ENCODE measurements at regions not wholly inside any gene's neighbourhood (a gene's known extent, or its start where the extent isn't known, plus 50 kb on each side); places are given as distances from the start of the nearest gene placed in this dataset.

GRCh38 chr2:105538840-105539239 is 140.0 kb upstream of the FHL2 start:
- Histone ChIP-seq H3K27ac (ENCODE audit: low read depth, low read length) (no peak overlapping the region), H3K36me3 (ENCODE audit: control insufficient read depth in 1 of 2, insufficient read depth in 2 of 2, low read length in 2 of 2) (no peaks in the 10 kb centered on the region), H3K4me2 (ENCODE audit: low read length) (no peak overlapping the region), H3K4me1 (ENCODE audit: control insufficient read depth in 1 of 2, insufficient read depth in 2 of 2, low read length in 2 of 2) (peaks cover 0 to 8% of the 10 kb centered on the region in 2 experiments; a peak in 1 of 4 replicates), H3K27me3 (ENCODE audit: insufficient read depth, low read length) (peaks cover 10% of the 10 kb centered on the region; the same call in 1 of the 2 replicates), H3K79me2 (ENCODE audit: insufficient read depth, low read length) (no peaks in the 10 kb centered on the region), H3K9me2 (ENCODE audit: insufficient read depth) (no peaks in the 10 kb centered on the region), H2AFZ (ENCODE audit: low read depth, low read length, poor library complexity, severe bottlenecking) (no peak overlapping the region), H3K9ac (ENCODE audit: low read length) (no peak overlapping the region), H3K4me3 (replicated peaks in 1 of 2; ENCODE audit: low read depth in 1 of 2, low read length in 2 of 2) (no peak overlapping the region), H4K20me1 (ENCODE audit: insufficient read depth) (no peaks in the 10 kb centered on the region), H3K9me3 (ENCODE audit: control insufficient read depth in 1 of 2, insufficient read depth in 1 of 2, low read depth in 1 of 2, low read length in 2 of 2) (no peaks in the 10 kb centered on the region)
- CTCF ChIA-PET: no interaction called here
- RAD21 ChIA-PET (ENCODE audit: low non-redundant PET in 1 of 2, low total read pairs in 2 of 2, uncharacterized antibody in 2 of 2, unreplicated experiment in 2 of 2): interaction anchor here in 1 of 2 experiments (0.8 kb wide), 1 partner anchor 15 kb away, joined by 3 read pairs; no protein-coding TSS in a partner anchor
- BruUV-seq (replicated peaks): no TSS peak
- ATAC-seq (no peak), DNase-seq (ENCODE audit: low read depth, low spot score) (no peak)
- POLR2A ChIA-PET: no interaction called here
- no peak for TF ChIP-seq CBX3 (IDR thresholded peaks at IDR 0.05; ENCODE audit: low read depth)
- no peak for TF ChIP-seq YY1 (IDR thresholded peaks at IDR 0.05; ENCODE audit: extremely low read depth, insufficient replicate concordance, low read depth, low read length)
- TF ChIP-seq, protein P1, sequence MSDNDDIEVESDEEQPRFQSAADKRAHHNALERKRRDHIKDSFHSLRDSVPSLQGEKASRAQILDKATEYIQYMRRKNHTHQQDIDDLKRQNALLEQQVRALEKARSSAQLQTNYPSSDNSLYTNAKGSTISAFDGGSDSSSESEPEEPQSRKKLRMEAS (IDR thresholded peaks at IDR 0.05): no peak
- TF ChIP-seq ATF3 (IDR thresholded peaks at IDR 0.05): no peak
- TF ChIP-seq ZNF274 (IDR thresholded peaks at IDR 0.05; ENCODE audit: low read depth, low read length): no peak
- no peak for TF ChIP-seq FOSL1 (IDR thresholded peaks at IDR 0.05; ENCODE audit: low read depth)
- TF ChIP-seq ZFX (IDR thresholded peaks at IDR 0.05): no peak
- TF ChIP-seq ELF1 (IDR thresholded peaks at IDR 0.05; ENCODE audit: borderline replicate concordance, low read depth): no peak
- TF ChIP-seq JUND (IDR thresholded peaks at IDR 0.05): no peak
- TF ChIP-seq POLR2AphosphoS5 (IDR thresholded peaks at IDR 0.05; ENCODE audit: low read depth, low read length): no peak
- no peak for TF ChIP-seq EZH2phosphoT487 (IDR thresholded peaks at IDR 0.05; ENCODE audit: borderline replicate concordance)
- no peak for TF ChIP-seq POLR2A (IDR thresholded peaks at IDR 0.05; ENCODE audit: borderline replicate concordance, extremely low read depth, insufficient read depth, insufficient read length)
- TF ChIP-seq, protein P2, sequence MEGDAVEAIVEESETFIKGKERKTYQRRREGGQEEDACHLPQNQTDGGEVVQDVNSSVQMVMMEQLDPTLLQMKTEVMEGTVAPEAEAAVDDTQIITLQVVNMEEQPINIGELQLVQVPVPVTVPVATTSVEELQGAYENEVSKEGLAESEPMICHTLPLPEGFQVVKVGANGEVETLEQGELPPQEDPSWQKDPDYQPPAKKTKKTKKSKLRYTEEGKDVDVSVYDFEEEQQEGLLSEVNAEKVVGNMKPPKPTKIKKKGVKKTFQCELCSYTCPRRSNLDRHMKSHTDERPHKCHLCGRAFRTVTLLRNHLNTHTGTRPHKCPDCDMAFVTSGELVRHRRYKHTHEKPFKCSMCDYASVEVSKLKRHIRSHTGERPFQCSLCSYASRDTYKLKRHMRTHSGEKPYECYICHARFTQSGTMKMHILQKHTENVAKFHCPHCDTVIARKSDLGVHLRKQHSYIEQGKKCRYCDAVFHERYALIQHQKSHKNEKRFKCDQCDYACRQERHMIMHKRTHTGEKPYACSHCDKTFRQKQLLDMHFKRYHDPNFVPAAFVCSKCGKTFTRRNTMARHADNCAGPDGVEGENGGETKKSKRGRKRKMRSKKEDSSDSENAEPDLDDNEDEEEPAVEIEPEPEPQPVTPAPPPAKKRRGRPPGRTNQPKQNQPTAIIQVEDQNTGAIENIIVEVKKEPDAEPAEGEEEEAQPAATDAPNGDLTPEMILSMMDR (IDR thresholded peaks at IDR 0.05 in 2 of 3, conservative IDR thresholded peaks at IDR 0.05 in 1 of 3; ENCODE audit: borderline replicate concordance in 1 of 3, insufficient read depth in 1 of 3, low read depth in 2 of 3, low read length in 2 of 3): no peak
- TF ChIP-seq EZH2 (IDR thresholded peaks at IDR 0.05): no peak
- TF ChIP-seq SIN3A (IDR thresholded peaks at IDR 0.05; ENCODE audit: low read depth): no peak
- TF ChIP-seq CEBPB (IDR thresholded peaks at IDR 0.05; ENCODE audit: low read depth): no peak
- no peak for TF ChIP-seq RAD21 (IDR thresholded peaks at IDR 0.05; ENCODE audit: low read depth)
- TF ChIP-seq ZBTB33 (IDR thresholded peaks at IDR 0.05; ENCODE audit: extremely low read depth, insufficient replicate concordance, low read length): no peak
- no peak for TF ChIP-seq TCF7L2 (IDR thresholded peaks at IDR 0.05; ENCODE audit: borderline replicate concordance, extremely low read depth, insufficient read depth, insufficient read length)
- intact Hi-C loops (cut with micrococcal nuclease): no loop called here

Measured in HCT116 (cell line).